Stimulated activated CD4-positive, alpha-beta T cell treated with anti-CD3 and anti-CD28 coated beads, TNF-alpha, amount 100 ng/mL, for 24 hours (primary cell): ENCODE measurements at regions not wholly inside any gene's neighbourhood (a gene's known extent, or its start where the extent isn't known, plus 50 kb on each side); places are given as distances from the start of the nearest gene placed in this dataset.
"Not testable (repeated sequence)": the region's sequence is repeated elsewhere in the genome, so short reads cannot be mapped to it uniquely, and the experiment has no call there.

ENCODE experiments used
- DNase-seq, 3 experiments: peaks; one replicate each; pipeline ENCODE4 v3.0.0-alpha.2; 2020; ENCODE audit warnings: low read depth in 3 of 3

DNA sequence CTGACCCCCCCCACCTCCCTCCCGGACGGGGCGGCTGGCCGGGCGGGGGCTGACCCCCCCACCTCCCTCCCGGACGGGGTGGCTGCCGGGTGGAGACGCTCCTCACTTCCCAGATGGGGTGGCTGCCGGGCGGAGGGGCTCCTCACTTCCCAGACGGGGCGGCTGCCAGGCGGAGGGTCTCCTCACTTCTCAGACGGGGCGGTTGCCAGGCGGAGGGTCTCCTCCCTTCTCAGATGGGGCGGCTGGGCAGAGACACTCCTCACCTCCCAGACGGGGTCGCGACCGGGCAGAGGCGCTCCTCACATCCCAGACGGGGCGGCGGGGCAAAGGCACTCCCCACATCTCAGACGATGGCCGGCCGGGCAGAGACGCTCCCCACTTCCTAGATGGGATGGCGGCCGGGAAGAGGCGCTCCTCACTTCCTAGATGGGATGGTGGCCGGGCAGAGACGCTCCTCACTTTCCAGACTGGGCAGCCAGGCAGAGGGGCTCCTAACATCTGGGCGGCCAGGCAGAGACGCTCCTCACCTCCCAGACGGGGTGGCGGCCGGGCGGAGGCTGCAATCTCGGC lies 597.6 kb downstream of the ZEB2 start:
- not testable (repeated sequence) for DNase-seq

DNA sequence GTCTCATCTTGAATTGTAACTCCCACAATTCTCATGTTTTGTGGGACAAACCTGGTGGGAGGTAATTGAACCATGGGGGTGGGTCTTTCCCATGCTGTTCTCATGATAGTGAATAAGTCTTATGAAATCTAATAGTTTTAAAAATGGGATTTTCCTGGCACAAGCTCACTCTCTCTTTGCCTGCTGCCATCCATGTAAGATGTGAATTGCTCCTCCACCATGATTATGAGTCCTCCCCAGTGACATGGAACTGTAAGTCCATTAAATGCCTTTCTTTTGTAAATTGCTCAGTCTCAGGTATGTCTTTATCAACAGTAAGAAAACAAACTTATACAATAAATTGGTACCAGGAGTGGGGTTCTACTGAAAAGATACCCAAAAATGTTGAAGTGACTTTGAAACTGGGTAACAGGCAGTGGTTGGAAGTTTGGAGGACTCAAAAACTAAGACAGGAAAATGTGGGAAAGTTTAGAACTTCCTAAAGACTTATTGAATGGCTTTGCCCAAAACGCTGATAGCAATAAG lies 601.4 kb downstream of the ZEB2 start:
- no peak for DNase-seq

DNA sequence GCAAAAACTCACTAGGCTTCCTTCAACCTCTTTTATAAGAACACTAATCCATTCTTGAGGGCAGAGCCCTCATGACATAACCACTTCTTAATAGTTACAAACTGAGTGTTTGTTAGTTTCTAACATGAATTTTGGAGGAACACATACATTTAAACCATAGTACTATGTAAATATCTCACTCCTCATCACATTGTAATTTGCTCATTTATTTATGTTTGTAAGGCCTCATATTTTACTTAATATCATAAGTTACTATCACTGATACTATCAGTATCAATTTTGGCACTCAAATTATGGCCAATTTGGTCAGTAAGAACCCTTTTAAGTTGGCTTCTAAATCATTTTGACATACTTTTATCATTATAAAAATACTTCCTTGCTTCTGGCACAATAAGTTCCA lies 603.1 kb downstream of the ZEB2 start:
- no peak for DNase-seq

DNA sequence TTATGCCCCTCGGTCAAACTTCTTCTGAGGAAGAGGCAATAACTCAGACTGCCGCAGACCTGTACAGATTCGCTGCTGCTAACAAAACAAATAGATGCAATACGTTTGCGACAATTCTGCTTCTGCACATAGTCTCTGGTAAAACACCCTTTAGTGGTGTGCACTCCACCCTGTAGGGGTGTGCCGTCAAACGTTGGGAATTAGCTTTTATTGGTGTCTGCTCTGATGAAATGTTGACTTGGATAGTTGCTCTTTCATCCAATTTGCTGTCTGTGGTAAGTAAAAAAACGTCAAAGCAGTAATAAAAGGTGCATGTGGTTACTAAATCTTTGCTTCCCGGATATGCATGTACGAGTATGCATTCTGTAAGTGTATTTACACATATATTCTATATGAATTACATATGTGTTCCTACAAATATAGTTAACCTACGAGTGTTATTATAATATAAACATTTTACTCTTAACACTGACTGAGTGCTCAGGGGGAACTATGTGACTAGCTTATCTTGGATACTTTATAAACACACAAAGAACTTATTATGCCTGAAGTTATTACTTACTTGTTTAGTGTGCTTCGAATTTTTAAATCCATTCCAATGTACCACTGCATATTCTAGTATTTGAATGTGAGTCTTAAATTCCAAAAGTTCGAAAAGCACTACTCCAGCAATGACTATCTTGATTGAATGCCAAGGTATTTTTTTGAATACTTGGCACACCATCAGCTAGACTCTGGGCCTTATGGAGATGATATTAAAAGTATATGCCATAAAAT lies 610.2 kb downstream of the ZEB2 start:
- no peak for DNase-seq

GRCh38 chr2:143908843-143909242 lies 611.1 kb downstream of the ZEB2 start:
- no peak for DNase-seq

- no peak for DNase-seq
These were observed 612.1 kb downstream of the ZEB2 start for GRCh38 chr2:143907801-143908200.

GRCh38 chr2:143906850-143907249 lies 613.1 kb downstream of the ZEB2 start:
- DNase-seq, result no peak

DNA sequence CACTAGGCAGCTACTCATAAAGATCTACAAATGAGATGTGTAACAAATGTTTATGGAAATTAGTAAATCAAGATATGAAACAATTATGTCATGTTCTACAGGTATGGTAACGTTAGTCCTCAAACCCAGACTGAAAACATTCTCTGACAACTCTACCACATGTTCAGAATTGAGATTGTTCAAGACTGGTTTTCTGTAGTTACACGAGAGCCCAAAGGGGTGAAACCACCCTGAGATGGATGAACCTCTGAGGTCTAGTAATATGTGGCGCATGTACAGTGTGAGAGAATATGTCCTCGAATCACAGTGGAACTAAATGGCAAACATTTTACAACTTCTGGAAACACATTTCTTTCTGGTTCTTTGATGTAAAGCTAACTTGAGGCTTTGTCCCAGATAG lies 614.3 kb downstream of the ZEB2 start:
- no peak for DNase-seq

DNA sequence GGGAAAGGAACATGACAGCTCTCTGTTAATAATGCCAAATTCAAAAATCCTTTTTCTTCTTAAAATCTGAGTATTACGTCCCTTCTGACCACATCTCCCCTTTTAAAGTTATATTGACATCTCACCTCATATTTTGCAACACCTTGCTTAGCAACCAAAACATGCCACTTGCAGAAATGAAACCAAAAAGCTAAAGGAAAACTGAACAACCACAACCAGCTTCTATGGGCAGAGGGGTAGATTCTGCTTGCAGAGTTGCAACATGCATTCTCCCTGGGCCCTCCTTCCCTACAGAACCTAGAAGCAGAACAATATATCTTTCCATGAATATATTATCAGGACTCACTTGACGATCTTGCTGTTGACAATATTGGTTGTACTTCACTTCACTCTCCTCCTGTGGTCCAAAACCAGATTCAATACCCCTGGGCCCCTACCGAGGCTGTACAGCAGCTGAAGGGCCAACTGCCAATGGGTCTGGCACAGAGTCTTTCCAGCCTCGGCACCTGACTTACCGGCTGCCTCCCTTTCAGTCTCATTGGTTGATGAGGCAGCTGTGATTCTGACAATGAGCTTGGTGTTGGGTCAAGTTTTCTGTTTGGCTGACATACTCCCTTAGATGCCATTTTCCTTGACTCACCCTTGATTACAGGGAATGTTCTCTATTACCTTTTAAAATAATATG lies 616.6 kb downstream of the ZEB2 start:
- DNase-seq, result no peak

GRCh38 chr2:143901185-143901842 lies 618.6 kb downstream of the ZEB2 start:
- no peak for DNase-seq

DNA sequence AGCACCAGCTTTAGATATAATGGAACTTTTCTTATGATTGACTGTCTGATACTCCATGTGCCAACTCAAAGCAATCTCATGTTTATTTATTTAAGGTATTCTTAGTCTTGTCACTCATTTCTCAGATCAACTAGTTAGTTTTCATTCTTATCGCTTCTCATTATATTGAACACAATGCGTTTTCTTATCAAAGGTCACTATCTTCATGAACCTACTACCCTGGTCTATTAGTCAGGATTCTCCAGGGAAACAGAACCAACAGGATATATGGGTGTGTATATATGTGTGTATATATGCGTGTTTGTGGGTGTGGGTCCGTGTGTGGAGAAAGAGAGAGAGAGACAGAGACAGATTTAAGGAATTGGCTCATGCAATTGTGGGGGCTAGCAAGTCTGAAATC lies 619.9 kb downstream of the ZEB2 start:
- no peak for DNase-seq

- DNase-seq, result no peak
These were observed 626.5 kb downstream of the ZEB2 start for GRCh38 chr2:143893371-143893770.

DNA sequence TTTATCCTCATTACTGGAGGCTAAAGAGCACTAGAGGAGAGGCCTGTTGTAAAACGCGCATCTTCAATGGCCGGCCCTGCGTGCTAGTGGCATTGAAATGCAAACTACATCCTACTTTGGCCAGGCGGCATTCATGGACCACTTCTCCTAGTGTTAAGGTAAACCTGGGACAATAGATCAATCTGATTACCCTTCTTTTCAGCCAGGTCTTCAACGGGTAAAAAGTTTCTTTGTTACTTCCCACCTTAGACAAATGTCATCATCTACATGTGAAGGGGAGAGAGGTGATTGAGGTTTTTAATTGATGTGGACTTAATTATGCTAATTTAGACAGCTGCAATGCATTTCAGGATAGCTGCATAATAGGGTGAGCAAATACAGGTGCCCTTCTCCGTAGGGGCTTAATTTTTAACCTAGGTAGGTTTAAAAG lies 628.0 kb downstream of the ZEB2 start:
- no peak for DNase-seq

DNA sequence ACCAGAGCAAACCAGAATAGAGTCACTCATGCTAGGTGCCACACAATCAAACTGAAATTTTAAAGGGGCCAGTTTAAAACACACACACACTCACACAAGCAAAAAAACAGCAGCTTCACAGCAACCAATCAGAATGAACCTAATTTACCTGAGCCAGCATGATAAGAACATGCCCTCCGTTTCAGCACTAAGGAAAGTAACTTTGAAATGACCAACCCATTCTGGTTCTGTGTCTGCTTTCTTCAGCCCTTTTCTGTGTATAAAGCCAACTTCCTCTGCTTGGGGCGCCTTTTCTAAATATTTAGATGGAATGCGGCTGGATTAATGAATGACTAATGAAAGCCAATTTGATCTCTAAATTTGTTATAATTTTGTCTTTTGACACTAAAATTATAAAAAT lies 629.1 kb downstream of the ZEB2 start:
- DNase-seq, result no peak

DNA sequence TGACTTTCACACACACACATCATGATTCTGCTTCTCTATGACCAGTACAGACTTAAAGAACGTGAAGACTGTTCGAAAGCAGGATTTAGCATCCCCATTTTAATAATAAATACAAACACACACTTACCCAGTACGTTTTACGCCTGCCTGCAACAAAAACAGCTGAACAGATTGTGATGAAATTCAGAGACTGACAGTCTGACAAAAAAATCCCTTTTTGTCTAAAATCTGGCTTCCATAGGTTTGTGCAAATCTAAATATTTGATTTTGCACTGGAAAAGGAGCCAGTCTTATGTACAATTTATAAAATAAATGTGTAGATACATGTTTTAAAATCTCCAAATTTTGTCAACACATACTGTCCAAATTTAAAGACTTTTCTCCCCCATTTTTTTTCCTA lies 630.7 kb downstream of the ZEB2 start:
- no peak for DNase-seq

DNA sequence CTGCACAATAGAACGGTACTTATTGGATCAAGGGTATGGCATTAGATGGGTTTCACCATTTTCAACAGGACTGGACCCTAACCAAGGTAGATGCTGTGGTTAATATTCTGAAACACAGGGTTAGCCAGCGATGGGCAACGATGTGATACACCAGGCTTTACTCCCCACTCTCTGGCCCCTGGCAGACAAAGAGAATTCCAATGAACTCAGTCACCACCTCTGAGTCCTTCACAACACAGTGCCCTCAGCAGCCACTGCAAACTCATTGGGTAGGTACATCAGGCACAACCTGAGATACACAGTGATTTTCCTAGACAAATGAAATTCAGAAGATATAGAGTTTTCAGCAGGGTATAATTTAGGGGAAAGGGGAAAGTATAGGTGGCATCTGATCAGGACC lies 634.5 kb downstream of the ZEB2 start:
- DNase-seq, result no peak

DNA sequence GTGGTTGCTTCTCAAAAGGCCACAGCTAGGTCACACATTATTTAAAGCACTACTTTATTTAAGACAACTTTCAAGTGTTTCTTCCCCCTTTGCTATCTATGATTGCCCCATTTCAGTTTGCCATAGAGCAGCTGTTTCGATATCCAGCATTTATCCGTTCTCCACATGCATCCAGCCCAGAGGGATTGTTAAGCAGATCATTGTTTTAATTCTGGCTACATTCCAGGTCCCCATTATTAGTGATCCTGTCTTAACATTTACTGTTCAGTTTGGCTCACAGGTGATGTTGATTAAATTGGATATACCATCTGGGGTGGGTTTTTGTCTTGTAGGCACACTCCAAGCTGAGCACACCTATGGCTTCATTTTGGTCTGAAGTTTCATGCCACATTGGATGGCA lies 638.7 kb downstream of the ZEB2 start:
- DNase-seq, result no peak

- DNase-seq, result no peak
These were observed 641.9 kb downstream of the ZEB2 start for GRCh38 chr2:143877876-143878530.

DNA sequence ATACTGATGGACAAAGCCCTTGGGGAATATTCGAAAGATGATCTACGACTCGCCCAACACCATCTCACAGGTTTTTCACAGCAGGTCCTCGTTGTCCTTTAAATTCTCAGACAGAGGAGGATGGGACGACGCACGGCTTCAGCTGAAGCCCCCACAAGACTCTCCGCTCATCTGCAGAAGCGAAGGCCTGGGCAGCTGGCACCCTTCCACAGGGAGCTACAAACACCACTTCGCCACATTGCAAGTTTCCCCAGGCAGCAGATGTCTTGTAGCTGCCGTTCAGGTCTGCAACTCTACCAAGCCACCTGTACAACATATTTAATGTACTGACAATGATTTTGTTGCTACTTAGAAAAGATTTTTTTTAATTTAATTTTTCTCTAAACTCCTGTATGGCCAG lies 642.9 kb downstream of the ZEB2 start:
- DNase-seq, result no peak

DNA sequence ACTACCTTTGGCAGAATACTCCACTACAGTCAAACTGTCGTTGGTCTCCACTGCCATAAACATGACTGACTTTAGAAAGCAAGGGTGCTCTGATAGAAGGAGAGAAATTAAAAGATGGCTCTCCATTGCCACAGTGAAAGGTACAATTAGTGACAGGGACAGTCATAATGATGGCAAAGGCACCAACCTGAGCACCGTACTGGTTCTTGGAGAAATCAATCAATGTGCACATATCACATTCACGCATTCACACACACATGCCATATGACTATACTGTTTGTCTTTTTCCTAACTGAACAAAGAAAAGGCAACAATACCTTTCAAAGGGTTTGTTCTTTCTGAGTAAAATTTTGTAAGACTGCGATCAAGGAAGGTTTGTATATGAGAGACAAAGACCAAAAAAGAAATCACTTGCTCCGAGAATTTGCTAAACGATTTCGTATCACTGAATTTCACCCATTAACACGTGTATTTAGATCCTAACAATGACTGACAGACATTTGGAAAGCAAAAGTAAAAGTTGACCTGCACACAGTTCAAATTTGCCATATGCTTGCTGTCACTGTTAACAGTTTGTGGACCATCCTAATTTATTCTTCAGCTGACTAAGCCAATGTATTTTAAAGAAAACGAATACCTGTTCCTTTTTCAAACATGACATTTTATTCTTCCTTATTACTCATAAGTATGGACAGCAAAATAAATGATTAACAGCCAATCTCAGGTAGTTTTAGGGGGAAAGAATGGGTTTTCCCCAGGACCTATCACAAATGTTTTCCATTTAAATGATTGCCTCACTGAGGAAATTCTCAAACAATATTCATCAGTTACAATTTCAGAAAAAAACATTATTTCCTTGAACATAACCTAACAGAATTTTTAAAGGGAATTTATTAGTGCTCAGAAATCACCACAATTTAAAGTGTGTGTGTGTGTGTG lies 644.4 kb downstream of the ZEB2 start:
- DNase-seq, result no peak

GRCh38 chr2:143873886-143874285 lies 646.0 kb downstream of the ZEB2 start:
- no peak for DNase-seq
